GM12872 (cell line): ENCODE measurements at regions not wholly inside any gene's neighbourhood (a gene's known extent, or its start where the extent isn't known, plus 50 kb on each side); places are given as distances from the start of the nearest gene placed in this dataset.

Experiments
- TF ChIP-seq, protein P1 (sequence below): IDR thresholded peaks from 3 replicates; pipeline ENCODE4 v1.5.1; 2011; ENCODE audit warnings: low read depth, mild to moderate bottlenecking, low read length, moderate library complexity; ENCODE audit not compliant: insufficient read depth

GRCh38 chr5:93188876-93189485, 392.0 kb downstream of the NR2F1-AS1 start:
- TF ChIP-seq, protein P1, sequence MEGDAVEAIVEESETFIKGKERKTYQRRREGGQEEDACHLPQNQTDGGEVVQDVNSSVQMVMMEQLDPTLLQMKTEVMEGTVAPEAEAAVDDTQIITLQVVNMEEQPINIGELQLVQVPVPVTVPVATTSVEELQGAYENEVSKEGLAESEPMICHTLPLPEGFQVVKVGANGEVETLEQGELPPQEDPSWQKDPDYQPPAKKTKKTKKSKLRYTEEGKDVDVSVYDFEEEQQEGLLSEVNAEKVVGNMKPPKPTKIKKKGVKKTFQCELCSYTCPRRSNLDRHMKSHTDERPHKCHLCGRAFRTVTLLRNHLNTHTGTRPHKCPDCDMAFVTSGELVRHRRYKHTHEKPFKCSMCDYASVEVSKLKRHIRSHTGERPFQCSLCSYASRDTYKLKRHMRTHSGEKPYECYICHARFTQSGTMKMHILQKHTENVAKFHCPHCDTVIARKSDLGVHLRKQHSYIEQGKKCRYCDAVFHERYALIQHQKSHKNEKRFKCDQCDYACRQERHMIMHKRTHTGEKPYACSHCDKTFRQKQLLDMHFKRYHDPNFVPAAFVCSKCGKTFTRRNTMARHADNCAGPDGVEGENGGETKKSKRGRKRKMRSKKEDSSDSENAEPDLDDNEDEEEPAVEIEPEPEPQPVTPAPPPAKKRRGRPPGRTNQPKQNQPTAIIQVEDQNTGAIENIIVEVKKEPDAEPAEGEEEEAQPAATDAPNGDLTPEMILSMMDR, result no peak

GRCh38 chr5:93186076-93186682, 394.8 kb downstream of the NR2F1-AS1 start:
- TF ChIP-seq, protein P1, result no peak

GRCh38 chr5:93184041-93184440, 397.0 kb downstream of the NR2F1-AS1 start:
- TF ChIP-seq, protein P1, result no peak

DNA sequence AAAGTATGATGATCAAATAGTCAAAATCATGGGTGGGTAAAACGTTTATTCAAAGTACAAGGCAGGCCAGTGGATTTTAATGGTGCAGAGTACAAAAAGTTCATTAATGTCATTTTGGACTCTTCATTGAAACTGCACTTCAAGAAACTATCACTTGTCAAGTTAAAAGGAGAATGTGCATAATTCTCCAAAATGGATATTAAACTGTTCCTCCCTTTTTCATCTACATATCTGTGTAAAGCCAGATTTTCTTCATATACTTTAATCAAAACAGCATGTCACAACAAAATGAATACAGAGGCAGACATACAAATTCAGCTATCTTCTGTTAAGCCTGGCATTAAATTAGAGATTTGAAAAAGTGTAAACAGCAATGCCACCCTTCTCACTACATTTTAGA, 401.6 kb downstream of the NR2F1-AS1 start:
- TF ChIP-seq, protein P1, result no peak

DNA sequence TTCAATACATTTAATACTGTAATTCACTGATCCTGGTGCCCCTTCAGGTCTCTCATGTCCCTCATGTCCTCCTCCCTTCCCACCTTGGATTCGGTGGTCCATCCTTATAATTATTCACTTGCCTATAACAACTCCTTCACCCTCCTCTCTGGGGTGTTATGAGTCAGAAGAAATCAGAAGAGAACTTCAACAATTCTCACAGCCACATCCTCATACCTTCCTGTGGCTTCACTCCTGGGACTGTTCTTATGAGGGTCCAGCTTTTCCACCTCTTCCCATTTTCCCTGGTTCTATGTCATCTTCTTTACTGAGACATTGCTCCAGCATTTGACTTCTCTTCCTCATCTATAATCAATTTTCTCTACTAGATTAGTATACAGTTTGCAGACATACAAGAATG, 406.1 kb downstream of the NR2F1-AS1 start:
- TF ChIP-seq, protein P1, result no peak

DNA sequence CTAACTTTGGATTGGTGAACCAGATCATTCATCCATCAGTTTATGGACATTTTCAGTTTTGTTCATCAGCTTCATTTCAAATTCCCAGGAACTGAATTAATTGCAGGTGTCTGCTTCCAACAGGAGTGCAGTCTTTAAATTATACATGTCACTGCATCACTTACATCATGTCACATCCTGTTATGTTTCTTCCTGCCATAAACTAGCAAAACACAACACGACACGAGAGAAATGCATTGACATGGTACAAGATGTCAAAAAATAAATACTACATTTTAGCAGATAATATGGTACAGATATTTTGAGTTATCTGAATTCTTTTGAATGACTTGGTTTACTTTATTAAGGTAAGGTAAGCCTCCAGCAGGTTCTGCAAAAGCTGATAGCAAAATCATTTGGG, 415.5 kb downstream of the NR2F1-AS1 start:
- TF ChIP-seq, protein P1, result no peak

DNA sequence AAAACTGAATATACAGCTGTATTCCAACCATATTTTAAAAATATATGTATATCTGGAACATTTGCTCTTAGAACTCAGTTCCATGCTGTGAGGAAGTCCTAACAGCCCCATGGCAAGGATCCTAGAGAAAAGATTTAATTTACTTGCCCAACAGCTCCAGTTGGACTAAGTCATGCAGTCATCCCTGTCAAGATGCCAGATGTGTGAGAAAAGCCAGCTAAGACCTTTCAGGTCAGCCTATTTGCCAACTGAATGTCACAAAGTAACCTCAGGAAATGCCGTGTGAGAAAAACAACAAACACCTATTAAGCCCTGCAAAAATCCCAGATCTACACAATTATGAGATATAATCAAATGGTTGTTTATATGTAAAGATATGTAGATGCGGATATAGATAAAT, 416.3 kb downstream of the NR2F1-AS1 start:
- TF ChIP-seq, protein P1, result no peak
